Right hindlimb (tissue), 1 donor: ENCODE measurements at regions not wholly inside any gene's neighbourhood (a gene's known extent, or its start where the extent isn't known, plus 50 kb on each side); places are given as distances from the start of the nearest gene placed in this dataset.
"Not testable (repeated sequence)": the region's sequence is repeated elsewhere in the genome, so short reads cannot be mapped to it uniquely, and the experiment has no call there.

Source experiments
- DNase-seq: peaks from one replicate; pipeline ENCODE4 v3.0.0-alpha.2; 2018

DNA sequence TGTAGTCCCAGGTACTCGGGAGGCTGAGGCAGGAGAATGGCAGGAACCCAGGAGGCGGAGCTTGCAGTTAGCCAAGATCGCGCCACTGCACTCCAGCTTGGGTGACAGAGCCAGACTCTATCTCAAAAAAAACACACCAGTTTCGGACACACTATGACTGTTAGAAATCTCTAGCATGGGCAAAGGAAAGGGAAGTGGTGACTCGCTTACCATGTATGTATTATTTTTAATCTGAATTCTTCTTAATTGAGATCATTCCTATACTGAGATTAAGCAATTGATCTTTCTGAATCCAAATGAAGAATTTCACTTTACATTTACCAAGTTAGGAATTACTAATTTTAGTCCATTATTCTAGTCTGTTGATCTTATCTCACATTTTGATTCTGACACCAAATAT lies 459.2 kb upstream of the ALCAM start:
- no peak for DNase-seq

DNA sequence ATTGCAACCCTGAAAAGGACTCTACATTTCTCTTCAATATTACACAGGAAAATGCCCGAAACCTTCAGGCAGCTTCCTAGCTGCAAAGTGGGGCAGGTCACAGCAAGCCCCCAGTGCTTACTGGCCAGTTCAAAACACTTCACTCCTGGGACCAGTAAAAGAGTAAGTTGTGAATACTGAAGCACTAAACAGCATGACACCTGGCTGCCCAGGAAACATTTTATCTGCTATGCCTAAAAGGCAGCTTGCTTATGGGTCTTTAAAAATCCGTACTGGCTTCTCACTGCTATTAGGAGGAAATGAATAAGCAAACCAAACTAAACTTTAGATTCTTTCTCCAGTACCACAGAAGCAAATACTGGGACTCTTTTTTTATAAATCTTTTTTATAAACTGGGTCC lies 457.9 kb upstream of the ALCAM start:
- DNase-seq, result no peak

DNA sequence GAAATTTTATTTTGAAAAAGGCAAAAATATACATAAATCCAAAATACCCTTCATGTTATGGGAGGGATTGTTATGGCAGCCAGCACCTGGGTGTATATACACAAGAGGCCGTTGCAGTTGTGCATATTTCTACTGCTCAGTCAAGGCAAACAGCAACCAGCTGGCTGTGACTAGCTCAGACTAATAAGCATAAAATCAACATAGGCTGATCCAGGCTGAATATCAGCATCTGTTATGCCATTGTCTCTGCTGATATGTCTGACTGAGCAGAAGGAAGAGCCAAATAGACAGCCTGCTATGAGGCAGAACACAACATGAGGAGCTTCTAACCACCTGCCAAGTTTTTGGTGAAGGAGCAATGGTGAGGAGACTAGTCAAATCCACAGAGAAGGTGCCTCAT lies 457.5 kb upstream of the ALCAM start:
- DNase-seq, result peak; percentile 41

DNA sequence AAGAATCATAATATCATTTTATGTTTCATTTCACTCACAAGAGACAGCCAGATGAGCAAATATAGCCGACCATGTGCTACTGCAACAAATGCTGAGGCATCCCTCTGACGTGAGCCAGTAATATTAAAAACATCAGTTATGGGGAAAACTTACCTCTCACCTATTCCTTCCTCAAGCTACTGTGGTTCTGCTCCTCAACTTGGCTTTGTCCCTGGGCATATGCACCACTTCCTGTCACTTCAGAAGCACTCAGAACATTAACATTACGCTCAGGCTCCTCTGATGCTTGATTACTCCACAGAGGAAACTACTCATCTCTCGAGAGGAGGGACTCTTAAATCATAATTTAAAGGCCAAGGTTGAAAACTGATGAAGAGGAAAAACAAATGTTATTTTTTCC lies 457.0 kb upstream of the ALCAM start:
- DNase-seq, result no peak

DNA sequence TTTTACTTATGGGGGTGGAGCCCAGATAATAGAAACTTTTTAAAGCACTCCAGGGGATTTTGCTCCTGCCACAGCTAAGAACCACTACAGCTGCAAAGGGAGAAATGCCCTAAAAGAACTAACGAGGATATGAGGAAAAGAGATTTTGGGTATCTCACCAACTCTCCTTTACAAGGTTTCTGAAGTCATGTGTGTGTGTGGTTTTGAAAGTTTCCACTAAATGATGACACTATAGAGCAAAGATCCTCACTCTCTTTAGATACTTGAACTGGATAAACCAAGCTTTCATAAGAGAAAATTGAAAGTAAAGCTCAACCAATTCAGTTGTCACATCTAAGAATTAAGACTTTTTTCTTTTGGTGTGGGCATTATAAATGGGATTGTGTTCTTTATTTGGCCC lies 455.3 kb upstream of the ALCAM start:
- no peak for DNase-seq

DNA sequence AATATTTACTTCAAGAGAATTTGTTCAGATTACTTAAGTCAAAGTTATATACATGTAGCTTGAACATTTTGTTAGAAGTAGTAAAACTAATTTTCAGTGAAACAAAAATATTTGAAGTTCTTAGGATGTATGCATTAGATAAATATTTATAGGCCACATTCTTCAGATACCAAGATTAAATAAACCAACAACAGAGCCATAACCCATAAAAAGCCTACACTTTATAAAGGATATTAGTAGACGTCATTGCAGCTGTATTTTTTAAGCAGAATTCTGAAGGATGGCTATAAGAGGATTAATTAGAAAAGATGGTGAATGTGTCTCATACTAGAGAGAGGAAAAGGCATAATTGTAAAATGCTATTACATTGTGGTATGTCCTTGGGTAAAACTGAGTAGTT lies 449.7 kb upstream of the ALCAM start:
- DNase-seq, result no peak

DNA sequence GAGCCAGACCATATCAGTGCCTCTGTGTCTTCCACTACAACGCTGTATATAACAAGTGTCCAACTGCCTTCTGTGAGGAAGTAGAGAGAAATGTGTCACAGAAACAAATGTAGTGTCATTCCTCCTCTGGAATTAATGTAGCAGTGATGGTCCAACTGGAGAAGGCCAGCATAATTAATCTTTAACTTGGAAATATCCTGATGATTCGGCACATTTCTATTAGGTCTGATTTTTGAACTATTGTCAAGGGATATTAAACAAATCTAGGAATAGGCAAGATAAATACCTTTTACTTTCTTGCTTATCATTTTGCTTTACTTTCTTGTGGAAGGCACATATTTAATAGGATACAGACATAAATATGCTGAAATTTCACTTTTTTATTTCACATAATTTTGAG lies 446.2 kb upstream of the ALCAM start:
- no peak for DNase-seq

DNA sequence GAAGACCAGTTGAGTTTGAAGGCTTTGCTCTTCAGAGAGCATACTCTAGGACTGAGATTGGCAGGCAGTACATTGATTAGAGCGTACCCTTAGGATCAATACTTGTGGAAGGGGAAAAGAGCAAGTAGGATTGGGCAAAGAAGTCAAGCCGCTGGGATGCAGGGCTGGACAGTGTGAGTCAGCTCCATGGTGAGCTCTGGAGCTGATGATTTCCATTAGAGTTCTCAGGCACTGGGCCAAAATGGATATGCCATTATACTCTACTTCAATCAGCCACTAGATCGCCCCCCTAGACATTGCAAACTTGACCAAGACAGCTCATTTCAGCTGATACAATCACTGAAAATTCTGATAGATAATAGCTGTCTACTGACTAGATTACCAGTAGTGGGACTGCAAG lies 432.7 kb upstream of the ALCAM start:
- DNase-seq, result no peak

DNA sequence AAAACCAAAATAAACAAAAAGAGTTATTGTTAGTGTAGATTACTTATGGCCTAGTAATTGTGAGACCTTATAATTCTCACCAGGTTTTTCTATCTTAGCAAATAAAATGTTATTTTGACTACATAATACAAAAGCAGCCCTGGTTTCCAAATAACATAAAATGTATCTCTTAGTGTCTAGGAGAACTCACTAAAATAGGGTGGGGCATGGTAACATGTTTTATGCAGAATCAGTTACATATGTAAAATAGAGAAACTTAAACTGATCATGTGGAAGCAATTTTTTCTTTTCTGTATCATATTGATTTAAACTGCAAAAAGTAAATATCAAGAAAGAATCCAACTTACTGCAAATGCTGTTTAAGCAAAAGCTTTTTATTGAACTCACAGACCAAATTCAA lies 431.1 kb upstream of the ALCAM start:
- no peak for DNase-seq

DNA sequence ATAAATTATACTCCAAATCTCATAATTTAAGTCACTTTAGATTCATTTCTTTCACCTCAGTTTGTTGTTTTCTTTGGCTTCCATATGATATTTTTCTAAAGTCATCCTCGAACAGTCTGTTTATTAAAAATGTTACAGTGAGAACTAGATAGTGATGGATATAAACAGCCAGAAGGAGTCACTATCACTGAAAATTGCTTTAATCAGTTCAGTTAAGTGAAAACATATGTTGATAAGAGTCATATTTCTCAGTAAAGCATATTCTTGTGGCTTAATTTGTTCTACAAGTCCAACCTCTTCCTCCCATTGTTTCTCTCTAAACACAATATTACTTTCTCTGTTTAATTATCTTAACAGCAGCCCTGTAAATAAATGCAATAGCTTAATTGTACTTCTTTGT lies 427.5 kb upstream of the ALCAM start:
- no peak for DNase-seq

DNA sequence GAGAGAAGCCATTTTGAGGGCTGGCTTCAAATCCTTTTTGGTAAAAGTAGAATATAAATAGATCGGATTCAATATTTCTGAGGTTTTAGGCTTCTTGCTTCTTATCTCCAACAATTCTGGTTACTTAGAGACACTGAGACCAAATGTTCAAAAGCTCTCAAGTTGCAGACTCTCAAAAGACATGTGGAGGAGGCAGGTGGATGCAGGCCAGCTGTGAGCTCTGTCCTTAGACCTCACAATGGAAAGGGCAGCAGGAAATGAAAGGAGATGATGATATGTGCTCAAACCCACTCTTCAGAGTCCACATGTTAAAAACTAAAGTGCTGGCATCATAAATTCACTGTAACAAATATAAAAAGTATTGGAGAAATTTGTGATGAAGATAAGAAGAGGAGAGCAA lies 424.9 kb upstream of the ALCAM start:
- DNase-seq, result no peak

DNA sequence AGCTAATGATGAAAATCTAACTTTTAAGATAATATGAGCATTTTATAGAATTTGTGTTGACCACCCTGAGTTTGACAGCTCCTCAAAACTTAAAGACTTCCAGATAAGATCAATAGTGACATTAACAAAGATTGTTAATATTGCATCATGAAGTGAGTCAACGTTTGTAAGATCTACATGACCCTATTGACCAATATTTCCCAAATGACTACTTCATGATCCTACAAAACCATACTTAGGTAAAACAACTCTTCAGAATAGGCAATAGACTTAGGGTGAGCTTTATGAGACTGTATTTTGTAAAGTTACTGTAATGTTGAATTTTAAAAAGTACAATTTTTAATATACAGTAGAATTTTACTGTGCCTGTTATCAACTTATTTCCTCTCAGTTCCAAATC lies 422.7 kb upstream of the ALCAM start:
- DNase-seq, result no peak

DNA sequence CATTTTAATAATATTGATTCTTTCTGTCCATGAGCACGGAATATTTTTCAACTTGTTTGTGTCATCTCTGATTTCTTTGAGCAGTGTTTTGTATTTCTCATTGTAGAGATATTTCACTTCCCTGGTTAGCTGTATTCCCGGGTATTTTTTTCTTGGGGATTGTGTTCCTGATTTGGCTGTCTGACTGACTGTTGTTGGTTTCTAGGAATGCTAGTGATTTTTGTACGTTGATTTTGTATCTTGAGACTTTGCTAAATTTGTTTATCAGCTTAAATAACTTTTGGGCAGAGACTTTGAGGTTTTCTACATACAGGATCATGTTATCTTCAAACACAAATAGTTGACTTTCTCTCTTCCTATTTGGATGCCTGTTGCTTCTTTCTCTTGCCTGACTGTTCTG lies 418.8 kb upstream of the ALCAM start:
- no peak for DNase-seq

DNA sequence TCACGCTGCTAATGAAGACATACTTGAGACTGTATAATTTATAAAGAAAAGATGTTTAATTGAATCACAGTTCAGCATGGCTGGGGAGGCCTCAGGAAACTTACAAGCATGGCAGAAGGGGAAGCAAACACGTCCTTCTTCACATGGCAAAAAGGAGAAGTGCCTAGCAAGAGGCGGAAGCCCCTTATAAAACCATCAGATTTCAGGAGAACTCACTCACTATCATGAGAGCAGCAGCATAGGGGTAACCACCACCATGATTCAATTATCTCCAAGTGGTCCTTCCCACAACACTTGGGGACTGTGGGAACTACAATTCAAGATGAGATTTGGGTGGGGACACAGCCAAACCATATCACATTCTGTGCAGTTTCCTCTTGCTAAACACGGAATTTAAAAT lies 416.9 kb upstream of the ALCAM start:
- not testable (repeated sequence) for DNase-seq

DNA sequence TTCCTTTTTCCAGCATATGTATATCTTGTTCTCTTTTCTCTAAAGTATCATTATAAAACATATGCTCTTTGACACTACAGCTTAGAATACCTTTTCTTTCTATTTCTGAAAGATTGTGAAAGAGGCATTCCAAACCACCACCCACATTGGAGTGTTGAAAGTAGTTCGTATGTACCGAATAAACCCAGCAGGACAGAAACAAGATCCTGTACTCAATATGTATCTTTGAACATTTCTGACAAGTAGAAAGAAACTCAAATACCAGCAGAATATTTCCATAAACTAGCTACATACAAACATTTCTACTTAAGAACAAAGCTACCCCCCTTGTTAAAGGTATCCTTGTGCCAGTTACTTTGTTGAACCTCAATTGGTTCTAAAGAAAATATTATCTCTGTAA lies 415.3 kb upstream of the ALCAM start:
- DNase-seq, result no peak

DNA sequence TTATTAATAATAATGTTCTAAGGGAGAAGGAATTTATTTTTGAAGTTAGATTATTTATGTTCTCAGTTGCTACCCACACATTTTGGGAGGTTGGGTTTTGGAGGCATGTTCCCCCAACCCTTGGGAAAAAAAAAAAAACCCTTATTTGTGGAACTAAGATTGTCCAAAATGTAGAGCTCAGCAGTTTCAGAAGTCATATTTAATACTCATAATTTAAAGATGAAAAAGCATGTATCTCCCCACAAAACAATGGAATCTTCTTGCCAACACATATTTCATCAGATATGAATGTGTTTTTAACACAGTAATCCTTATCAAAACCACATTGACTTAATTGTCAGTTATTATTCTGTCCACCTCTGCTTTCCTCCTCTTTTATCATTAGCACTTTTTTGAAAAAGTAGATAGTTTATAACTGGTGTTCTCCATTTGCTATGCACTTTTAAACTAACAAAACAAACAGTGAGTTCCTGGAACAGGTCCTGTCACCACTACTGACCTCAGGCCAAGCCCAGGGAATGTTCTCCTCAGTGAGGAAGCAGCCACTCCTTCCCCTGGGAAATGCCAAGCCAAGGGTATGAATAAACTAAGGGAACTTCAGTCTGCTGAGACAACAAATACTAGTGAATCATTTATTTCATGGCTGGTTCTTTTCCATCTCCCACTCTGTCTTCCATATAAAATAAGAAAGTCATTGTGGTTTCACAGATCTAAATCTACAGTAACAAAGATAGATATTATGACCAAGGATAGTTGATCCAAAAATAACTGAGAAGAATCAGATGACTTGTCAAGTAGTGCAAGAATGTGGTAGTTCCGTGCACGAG lies 414.4 kb upstream of the ALCAM start:
- DNase-seq, result no peak

DNA sequence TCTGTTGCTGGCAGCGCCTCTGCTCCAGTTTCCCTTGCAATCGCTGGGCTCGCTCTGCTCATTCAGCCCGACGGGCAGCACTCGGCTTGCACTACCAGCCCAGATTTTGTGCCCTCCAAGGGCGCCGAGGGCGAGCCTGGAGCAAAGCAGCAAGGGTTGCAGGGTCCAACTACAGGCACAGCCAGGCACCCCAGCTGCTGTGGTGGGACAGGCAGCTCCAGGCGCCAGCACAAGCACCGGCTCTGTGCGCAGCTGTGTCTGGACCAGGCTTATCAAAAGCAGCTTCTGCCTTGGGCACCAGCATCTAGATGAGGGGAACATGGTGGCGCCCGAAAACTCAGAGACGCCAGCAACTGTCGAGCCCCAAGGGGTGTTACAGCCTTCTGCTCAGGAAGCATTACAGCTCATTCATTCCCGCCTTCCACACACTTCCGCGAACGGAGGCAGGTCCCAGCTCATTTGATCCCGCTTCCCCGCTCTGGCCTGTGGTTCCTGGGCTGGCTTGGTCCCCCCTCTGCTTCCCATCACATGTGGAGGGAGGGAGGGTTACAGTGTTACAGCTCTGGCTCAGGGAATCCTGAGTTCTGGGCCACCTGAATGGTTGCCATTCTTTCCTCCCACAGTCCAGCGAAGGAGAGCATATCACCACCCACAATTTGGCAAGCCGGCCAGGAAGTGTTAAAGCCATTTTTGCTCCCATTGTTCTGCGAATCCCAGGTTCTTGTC lies 409.9 kb upstream of the ALCAM start:
- no peak for DNase-seq

DNA sequence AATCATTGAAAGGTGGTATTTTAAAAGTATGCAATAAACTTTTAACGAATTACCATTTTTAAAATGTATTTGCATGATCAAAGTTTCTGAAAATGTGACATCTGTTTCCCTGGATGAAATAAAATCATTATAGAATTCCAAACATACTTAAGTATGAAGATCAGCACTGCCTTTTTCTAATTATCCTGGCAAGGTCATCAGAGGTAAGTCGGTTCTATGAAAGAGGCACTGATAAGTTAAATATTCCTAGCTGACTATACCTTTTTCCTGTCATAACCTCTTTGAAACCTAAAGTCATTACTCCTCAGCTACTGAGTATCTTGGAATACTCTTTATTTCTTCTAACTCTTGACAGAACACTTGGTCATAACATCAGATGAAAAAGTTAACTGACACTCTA lies 406.1 kb upstream of the ALCAM start:
- no peak for DNase-seq

DNA sequence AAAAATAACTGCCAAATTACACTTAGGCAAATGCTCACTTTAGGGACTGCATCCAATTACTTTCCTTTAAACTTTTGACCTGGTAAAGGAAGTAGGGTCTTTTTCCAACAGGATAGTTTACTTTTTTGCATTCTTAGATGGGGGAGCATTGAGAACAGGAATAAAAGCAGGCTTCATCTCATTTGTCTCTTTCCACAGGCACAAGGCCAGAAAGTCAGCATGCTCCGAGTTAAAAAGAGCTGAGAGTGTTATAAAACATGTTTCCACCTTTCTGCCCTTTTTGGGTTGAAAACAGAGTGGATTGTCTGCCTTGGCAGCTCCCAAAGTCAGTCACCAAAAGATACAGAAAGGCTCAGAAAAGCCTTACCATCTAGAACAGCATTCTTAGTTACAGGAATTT lies 404.9 kb upstream of the ALCAM start:
- no peak for DNase-seq

DNA sequence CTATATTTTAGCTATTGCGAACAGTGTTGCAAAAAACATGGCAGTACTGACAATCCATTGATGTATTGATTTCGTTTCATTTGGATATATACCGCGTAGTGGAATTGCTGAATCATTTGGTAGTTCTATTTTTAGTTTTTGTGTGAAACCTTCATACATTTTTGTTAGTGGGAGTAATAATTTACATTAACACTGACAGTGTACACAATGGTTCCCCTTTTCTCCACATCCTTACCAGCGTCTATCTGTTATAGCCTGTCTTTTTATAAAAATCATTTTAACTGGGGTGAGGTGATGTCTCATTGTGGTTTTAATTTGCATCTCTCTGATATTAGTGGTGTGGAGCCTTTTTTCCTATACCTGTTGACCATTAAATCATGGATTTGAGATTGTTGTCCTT lies 392.4 kb upstream of the ALCAM start:
- DNase-seq, result no peak

DNA sequence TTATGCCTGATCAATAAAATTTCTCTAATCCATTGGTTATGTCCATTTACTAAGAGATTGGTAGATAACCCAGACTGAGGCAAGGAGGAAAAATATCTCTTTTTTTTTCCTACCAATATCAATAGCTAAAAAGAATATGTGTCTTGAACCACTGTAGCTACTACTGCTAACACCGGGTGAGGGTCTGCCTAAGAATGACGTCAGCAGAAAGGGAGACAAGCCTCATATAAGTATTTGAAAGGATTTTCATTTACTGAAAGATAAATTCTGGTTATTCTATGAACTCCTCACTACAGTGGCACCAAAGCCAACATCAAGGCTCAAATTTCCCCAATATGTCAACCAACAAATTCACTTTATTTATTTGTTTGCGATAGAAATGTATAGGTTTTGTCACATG lies 389.0 kb upstream of the ALCAM start:
- DNase-seq, result no peak

DNA sequence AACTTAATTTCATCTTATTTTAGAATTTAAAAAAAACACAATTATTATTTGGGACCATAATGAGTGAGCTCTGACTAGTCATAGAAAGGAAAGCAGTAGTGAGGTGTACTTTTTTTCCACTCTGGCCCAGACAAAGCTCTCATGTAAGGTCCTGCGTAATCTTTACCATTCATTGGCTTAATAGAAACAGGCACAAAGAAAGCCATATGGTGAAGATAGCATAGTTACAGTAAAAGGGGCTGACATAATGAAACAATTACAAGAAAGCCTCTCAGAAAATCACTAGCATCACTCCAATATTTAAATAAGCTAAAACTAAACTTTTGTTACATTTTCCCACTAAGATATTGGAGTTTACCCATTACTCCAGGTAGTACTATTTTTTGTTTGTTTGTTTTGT lies 384.6 kb upstream of the ALCAM start:
- DNase-seq, result no peak

DNA sequence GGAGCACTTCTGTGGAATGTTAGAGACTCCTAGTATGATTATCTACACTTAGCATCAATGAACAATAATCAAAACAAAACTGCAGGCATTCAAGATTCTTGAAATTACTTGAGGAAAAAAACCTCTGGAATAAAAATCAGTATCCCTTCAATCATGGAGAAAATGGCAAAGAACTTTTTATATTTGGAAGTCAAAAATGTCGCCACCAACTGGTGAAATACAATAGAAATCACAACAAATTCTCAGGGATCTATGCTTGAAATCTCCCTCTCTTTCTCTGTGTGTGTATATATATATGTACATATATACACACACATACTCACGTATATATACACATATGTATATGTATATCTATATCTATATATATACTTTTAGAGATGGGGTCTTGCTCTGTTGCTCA lies 378.9 kb upstream of the ALCAM start:
- DNase-seq, result no peak

DNA sequence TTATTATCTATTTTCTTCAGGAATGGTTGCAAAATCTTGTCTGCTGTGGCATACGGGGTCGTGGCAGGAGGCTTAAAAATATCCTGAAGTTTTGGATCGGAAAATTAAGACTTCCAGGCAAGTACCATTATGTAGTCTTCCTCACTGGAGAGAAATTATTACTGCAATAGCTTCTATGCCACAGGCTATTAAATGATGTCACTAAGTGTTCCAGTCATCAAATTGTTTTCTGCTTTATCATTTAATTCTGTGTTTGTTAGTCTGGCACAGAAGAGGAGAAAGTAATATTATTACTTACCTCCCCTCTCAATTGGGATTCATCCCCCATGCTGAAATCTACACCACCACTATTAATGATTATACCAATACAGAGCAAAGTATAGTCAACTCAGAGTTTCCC lies 378.2 kb upstream of the ALCAM start:
- DNase-seq, result no peak

DNA sequence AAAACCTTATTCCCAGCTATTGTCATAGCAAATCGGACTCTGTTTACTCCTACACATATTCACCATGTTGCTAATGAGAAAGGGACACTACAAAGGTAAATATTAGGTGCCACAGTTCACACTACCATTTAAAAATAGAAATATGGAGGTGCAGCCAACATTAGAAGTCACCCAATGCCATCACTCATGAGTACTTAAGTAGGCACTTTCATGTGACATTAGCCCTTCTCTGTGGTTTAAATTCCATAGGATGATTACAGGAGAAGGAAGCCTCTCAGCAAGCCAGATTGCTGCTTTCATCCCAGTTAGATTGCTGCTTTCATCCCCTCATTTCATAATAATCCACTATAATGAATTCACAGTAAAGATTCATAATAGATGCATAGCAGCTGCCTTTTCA lies 376.8 kb upstream of the ALCAM start:
- no peak for DNase-seq
